GM18511 (cell line): ENCODE measurements at regions not wholly inside any gene's neighbourhood (a gene's known extent, or its start where the extent isn't known, plus 50 kb on each side); places are given as distances from the start of the nearest gene placed in this dataset.

ENCODE experiments used
- ATAC-seq: cut with Tn5 transposase; IDR thresholded peaks from one replicate; pipeline ENCODE4 v1.9.1; 2021; ENCODE audit warnings: mild to moderate bottlenecking, moderate library complexity; ENCODE audit not compliant: unreplicated experiment

DNA sequence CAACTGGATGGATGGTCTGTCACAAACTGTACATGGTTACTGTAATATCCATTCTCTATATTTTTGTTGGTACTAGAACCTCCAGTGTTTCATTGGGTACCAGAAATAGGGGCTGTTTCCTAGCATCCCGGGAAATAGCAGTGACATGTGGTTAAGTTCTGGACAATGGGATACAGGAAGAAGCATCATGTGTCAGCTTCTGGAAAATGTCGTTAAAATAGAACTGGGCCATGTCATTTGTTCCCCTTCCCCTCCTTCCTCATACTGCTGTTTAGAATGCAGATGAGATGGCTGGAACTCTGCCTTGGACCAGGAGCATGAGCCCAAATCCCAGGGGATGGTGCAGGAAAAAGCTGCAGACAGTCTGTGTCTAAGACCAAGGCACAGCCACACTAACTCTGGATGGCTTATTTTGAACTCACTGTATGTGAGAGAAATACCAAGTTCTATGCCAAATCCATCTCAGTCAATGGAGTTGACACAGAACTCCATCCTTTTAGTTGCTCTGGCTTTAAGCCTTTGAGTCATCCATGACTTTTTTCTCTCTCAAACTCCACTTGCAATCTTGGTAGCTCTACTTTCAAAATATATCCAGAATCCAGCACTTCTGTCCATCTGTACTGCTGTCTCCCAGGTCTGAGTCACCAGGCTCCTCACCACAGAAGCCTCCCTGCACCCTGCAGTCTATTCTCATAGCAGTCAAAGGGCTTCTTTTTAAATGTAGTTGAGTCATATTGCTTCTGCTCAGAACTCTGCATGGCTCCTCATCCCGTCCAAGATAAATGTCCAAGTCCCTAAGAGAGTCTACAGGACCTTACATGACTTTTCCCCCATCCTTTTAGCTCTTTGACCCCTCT, 184.2 kb downstream of the NSG2 start:
- no peak for ATAC-seq

DNA sequence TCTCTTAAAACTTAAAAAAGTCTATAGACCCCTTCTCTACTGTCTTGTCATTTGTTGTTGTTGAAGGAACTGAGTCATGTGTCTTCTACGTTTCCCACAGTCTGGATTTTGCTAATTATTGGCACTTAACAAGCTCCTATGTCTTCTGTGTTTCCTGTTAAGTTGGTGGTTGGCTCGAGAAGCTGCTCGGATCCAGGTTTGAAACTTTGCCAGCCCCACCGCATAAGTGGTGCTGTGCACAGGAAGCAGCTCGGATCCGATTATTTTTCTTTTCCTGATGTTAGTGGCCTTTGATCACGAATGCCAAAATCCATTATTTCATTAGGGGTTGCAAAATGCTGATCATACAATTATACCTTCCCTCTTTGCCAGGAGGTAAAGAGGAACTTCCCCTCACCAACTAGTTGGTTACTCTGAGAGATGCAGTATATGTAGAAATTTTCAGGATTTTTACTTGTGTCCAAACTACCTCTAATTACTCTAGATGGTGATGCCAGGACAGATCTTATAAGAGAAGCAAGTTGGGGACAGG, 186.5 kb downstream of the NSG2 start:
- no peak for ATAC-seq

DNA sequence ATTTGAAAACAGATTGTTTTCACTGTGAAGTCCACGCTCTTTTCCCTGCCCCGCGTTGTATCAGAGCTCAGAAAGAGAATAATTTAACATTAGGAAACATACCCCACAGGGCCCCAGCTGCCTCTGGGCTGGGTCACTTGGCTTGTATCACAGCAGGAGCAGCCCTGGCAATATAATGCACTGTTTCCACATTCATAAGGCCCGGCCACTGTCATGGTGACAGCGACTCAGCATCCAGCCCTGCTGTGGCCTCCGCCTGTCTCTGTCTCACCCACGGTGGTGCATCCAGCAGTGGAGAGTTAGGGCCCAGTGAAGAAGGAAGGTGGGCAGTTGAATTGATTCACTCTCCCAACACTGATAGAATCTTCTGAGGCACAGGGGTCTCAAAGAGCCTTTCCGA, 188.9 kb downstream of the NSG2 start:
- ATAC-seq: no peak

DNA sequence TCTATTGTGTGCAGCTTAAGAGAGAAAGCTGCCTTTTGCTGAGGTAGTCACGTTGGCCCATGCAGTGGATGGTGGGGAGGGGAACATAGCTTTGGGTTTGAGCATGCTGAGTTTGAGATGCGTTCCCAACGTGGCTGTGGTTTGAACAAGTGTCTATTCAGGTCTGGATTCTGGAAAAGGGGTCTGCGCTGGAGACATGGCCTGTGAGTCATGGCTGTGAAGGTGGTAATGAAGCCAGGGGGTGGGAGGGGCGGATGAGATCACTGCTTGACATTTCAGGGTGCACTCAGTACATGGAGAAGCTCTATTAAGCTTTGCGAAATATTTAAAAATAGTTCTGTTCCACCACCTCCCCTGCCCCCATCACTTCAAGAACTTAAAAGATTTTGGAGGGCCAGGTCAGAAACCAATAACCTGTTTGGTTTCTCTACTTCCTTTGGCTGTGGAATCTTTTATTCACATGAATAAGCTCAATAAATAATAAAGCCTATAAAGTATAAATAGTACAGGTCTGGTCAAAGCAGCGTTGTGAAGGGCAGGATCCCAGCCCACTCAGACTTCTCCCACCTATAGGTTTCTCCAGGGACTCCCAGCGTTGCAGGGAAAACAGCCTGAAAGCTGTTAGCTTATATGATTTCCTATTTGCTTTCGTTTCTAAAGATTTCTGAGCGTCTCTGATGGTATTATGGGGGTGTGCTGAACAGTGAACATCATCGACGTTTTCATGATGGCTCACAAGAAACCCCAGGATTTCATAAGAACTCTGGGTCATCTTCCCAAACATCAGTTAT, 189.9 kb downstream of the NSG2 start:
- no peak for ATAC-seq

DNA sequence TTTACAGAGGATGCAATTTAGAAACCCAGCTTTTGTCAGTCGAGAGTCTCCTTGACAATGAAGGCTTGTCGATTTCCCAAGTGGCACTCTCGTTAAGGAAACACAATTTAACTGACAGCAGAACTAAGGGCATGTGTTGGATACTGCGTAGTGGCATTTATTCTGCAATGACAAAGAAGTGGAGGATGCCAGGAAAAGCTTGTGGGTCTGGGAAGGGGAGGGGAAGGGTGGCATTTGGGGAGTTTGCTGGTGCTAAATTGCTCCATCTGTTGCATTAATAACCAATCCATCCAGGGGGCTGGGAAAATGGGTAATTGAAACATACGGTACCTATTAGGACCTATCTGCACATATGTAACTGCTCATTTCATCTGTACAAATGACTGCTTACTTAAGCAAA, 190.6 kb downstream of the NSG2 start:
- ATAC-seq: no peak

DNA sequence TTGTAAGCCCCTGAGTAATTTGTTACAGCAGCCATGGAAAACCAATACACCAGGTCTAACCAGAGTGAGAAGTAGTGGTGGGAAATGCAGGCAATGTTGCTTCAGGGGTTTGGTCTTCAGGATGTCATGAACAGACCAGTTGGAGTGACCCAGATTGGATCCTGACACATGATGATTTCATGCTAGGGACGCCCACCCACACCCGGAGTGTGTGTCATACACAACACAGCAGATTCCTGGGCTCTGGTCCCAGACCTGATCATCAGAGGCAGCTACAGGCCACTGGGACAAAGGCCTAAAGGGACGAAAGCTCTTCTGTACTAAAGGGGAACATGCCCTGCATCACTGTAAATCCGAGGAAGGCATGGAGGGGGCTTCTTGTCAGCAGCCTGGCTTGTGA, 194.2 kb downstream of the NSG2 start:
- ATAC-seq: no peak

DNA sequence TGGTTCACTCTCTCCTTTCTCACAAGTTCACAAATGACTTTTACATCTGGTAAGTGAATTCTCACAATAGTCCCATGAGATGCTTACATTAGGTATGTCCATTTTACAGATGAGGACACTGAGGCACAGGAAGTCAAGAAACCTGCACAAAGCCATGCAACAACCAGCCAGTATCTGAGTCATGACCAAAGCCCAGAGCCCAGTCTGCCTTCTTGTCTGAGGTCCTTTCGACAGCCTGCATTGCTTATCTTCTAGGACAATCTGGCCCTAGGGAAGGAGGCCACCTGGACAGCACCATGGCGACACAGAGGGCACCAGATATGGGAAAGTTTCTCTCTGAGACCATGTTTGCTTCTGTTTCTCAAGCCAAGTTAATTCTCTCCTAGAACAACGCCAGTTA, 197.1 kb downstream of the NSG2 start:
- ATAC-seq: no peak

DNA sequence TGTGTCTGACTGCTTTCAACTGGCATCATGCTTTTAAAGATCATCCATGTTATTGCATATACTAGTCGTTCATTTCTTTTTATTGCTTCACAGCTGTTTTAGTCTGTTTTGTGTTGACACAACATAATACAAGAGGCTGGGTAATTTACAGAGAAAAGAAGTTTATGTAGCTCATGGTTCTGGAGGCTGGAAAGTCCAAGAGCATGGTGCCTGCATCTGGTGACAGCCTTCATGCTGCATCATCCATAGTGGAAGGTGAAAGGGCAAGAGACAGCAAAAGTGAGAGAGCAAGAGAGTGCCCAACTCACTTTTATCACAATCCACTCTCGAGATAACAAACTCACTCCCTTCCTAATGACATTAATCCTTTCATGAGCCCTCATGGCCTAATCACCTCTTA, 198.4 kb downstream of the NSG2 start:
- ATAC-seq: no peak

DNA sequence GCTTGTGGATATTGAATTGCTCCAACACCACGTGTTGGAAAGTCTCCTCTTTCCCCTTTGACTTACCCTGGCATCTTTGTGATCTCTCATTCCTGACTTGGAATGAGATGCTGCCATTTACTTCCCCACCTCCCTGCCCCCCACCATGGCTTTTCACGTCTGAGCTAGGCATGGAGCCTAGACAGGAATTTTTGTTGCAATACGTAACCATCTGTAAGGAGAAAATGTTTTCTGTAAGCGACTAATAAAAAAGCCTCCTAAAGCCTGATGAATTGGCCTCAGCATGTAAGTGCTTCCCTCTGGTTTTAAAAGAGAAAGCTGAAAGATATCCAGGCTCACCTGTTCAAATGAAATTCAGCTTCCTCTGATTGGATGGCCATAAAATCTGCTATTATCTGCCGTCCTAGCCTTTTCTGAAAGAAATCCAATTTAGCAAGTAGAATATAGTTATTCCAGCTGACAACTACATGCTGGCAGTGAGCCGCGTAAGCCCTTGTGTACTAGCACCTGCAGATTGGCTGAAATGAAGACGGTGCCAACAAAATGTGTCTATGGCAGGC, 200.1 kb downstream of the NSG2 start:
- ATAC-seq: no peak

DNA sequence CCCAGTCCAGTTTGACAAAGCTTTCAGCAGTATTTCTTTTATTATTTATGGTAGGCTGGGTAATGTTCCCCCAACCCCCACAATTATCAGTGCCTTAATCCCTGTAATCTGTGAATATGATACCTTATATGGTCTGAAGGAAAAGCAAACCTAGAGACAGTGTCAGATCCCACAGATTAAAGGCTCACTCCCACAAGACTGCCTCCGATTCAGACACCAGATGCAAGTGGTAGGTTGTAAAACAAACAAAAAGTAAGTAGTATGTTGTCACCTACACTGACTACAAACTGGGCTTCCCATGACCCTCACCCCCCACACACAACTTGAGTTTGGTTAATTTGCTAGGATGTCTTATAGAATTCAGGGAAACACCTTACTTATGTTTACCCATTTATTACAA, 201.2 kb downstream of the NSG2 start:
- no peak for ATAC-seq

DNA sequence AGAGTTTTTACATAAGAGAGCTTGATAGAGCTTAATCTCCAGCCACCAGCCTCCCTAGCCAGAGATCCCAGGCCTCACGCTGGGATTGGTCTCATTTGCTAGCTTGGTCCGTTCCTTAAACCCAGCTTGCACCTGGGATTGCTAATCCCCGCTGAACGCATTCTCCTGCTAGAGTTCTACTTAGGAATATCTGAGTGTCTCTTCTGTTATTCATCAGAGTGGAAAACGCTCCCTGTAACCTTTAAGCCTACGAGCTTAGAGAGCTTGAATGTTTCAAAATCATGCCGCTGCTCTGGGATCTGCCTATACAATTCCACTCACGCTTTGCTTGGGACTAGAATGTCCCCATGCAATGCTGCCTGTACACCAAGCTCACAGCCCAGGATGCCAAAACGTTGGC, 201.8 kb downstream of the NSG2 start:
- ATAC-seq: no peak

DNA sequence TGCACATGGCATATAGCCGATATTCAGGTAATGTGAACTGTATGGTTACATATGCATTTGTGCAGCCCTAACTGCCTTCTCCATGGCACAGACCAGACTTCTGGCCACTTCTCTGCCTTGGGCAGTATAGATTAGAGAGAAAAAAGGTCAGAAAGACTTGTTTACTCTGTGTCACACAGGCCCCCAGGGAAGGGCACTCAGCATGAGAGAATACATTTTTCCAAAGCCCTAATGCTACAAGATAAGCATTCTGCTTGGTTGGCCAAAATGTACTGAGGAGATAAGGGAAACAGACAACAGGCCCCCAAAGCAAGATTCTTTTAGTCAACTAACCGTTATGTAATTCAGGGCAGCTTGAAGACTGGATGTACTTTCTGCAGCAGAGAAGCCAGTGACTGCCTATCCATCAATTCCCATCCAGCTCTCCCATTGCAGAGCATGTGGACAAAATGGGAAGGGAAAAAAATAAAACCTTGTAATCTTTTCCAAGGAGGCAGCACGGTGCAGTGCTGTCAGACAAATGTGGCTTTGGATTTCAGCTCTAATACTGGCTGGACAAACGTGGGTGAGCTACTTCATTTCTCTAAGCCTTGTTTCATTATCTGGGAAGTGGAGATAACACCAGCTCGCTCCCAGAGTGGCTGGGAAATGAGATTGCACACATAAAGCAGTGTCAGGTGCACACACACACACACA, 205.9 kb downstream of the NSG2 start:
- no peak for ATAC-seq

DNA sequence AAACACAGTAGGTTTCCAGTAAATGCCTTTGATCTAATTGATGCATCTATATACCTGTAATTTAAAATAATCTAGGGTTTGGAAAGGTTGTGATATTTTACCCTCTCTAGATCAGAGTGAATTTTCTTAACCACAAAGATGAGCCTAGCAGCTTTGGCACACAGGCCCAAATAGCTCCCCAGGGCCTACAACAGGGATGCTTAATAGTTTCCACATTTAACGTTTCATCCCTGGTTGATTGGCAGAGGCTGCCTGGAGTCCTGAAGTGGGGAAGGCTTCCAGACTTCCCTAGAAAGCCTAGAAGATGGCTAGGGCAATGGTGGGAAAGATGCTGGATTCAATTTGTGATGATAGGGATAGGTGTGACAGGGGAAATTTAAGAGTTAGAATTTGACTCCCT, 206.6 kb downstream of the NSG2 start:
- ATAC-seq: no peak

DNA sequence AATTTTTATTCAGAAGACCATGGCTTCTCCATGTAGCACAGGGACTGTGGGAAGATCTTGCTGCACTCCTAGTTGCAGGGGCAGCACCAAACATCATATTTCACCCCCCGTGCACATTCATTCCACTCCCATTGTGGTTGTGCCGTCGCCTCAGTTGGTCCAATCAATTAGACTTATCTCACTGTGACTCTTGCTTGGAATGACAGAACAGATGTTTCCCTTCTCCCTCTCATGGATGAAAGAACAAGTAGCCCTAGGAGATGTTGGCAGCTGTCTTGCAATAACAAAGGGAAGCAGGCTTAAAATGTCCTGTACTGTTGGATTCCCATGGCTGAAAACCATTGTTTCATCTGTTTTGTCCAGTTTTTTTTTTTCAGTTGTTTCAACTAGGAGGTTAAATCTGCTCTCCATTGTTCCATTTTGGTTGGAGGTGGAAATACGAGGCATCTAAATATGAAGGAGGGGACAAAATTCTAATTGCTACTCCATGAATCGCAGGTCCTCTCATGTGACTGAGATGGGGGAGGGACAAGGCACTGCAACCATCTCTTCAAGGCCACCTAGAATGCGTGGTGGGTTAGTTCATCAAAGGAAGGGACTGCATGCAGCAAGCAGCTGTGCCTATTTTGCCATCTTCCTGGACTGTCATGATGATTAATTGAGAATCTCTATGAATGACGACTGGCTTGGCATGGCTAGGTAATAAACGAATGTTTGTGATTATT, 214.4 kb downstream of the NSG2 start:
- no peak for ATAC-seq

DNA sequence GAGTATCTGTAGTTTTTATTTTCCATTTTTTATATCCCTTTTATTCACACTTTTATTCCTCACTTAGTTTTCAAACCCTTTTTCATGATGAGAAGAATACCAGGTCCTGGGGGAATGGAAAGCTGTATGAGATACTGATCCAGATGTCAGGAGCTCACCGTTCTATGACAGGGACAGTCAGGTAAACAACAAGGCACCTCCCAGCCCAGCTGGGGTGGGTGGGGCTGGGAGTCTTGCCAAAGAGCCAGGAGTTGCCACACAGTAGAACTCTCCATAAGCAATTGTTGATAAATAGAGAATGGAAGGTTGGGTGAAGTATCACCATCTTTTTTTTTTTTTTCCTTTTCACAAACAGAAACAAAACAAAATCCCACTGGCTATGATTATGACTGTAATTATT, 225.8 kb downstream of the NSG2 start:
- no peak for ATAC-seq

DNA sequence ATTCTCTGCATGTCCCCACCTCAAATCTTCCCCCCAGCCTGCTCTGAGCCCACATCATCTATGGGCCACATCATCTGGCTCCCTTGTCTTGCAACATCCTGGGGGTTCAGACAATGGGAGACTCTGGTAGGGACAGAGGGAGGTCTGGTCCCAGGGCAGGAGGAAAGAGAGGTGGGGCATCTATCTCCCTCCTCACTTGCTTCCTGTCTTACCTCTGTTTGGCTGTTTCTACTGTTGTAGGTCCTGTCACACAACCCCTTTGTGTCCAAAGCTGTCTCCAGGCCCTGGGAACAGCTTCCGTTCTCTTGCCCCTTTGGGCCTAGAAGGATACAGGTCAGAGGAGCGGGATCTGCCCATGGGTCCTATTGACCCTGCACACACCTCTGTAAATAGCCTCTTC, 227.2 kb downstream of the NSG2 start:
- ATAC-seq: peak; percentile 19

DNA sequence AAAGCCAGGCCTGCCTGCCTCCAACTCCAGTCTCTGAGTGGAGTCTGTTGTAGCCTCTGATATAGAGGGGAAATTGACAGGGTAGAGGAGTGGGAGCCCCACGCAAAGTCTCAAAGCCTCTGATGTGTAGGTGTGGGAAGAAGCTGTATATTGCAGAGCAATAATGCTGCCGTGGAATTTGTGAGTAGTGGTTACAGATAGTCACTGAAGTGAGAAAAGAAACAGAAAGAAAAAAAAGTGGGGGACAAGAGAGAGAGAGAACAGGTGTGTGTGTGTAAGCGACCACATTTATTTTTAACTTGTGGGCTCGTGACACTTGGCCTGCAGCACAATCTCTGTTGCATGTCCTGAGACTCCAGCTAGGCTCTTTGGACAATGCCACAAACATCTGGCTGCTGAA, 227.8 kb downstream of the NSG2 start:
- ATAC-seq: peak; percentile 94

DNA sequence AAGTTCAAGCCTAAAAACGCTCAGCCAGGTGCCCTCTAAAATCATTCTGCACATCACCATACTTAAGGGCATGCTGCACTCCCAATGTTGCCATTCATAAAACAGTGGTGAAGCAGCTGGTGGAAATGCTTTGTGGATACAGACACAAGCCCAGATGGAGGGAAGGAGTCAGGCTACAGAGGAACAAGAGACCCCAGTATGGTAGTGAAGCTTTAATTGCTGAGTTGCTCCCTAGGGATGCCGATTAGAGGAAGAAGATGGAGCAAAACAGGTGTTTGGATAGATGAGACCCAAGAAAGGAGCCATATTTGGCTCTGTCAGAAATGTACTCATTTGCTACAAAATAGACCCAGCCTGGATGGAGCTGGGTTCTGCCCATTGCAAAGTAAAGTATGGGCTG, 230.5 kb downstream of the NSG2 start:
- no peak for ATAC-seq

DNA sequence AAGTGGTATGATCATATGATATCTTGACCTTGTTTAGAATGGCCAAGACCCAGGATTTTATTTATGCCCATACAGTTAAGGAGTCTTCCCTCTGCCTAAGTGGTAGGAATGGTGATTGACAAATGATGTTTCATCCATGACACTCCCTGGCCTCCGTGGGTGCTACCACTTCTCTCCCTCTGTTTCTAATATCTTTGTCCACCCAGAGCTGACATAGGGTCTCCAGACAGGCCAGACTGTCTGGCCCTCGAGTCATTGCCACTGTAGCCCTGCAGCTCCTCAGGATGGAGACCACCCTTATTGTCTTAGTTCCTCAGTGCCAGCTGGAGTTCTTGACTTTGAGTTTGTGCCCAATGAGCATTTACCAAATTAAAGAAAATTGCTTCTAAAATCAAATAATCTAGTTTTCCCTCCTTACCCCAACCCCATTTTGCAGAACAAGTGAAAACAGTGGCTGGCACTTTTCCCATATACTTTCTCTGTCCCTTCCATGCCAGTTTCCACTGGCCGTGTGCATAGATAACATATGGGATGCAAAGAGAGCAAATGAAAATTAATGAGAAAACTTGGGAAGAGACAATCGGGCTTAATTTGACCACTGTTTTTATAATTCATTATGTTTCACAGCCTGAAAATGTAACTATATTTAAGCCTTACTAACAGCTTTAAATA, 235.7 kb downstream of the NSG2 start:
- no peak for ATAC-seq

DNA sequence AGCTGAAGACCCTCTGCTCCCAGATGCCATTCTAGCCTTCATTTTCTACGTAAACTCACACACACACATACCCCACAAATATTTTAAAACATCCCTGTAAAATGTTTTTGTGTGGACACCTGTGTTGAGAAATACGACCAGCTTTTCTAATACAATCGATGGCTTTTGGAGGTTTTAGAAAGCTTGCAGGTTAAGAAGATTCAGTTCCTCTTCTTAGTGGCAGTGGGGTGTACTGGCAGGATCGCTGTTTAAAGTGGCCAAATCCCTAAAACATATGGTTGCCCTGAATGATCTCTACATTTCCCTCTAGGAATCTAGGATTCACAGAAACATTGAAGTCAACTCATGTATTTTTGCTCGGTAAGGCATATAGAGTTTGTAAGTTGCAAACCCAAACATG, 236.3 kb downstream of the NSG2 start:
- no peak for ATAC-seq
